ENCODE measurements at regions not wholly inside any gene's neighbourhood (a gene's known extent, or its start where the extent isn't known, plus 50 kb on each side); places are given as distances from the start of the nearest gene placed in this dataset.

- TF ChIP-seq NUFIP1 (IDR thresholded peaks at IDR 0.05; ENCODE audit: partially characterized antibody) (no peak), PRDM10 (IDR thresholded peaks at IDR 0.05; ENCODE audit: partially characterized antibody) (no peak)
- TF ChIP-seq, protein P1, sequence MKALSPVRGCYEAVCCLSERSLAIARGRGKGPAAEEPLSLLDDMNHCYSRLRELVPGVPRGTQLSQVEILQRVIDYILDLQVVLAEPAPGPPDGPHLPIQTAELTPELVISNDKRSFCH (CRISPR knock-in tag; IDR thresholded peaks at IDR 0.05), result no peak
- TF ChIP-seq, protein P1 (tag; IDR thresholded peaks at IDR 0.05), result no peak
Measured at GRCh38 chr11:8758619-8759169, 76.1 kb downstream of the RPL27A start (continued).

DNA sequence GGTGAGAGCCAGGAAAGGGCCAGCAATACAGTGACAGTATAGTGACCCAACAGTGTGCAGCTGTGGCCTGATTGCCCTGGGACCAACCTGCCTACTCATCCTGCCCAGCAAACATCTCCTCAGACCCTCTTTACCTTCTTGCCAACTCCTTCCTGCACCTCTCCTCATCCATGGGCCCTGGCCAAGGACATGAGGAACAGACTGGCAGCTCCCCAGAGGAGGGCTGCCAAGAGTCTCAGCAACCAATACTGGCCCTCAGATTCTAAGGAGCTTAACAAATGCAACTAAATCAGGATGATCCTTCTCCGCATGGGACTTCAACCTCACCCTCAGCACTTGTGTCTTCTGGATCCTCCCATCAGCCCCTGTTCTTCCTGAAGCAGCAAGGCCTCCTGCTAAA is 77.0 kb downstream of the RPL27A start:
- H3K9me1 ChIP-seq (ENCODE audit: control insufficient read depth, insufficient read depth, low read length), result no peaks in the 10 kb centered on the region
- WGBS (ENCODE audit: insufficient coverage, low coverage, missing lambda C conversion rate), result 0% methylated on average over 1 of the region's 1 CpG
- no peak overlapping the region for H3K4me3 ChIP-seq
- DNase-seq (ENCODE audit: extremely low read depth in 1 of 4, low spot score in 3 of 4) (no peak), ATAC-seq (no peak), FAIRE-seq (no peak)
- BruUV-seq (replicated peaks), result no TSS peak
- no peaks in the 10 kb centered on the region for H3K4me1 ChIP-seq (replicated peaks in 1 of 2; ENCODE audit: control insufficient read depth in 2 of 2, insufficient read depth in 2 of 2, low read length in 2 of 2)
- in situ Hi-C loops (cut with MboI), result no loop called here
- no peak overlapping the region for H3K4me2 ChIP-seq (ENCODE audit: insufficient read depth, low read length)
- no peak overlapping the region for H3K9ac ChIP-seq (ENCODE audit: insufficient read depth in 1 of 2, low read depth in 2 of 2, low read length in 2 of 2)
- no peaks in the 10 kb centered on the region for H3K36me3 ChIP-seq (ENCODE audit: control insufficient read depth, insufficient read depth, low read length)
- CTCF ChIA-PET (ENCODE audit: low intra/inter-chr PET ratio), result no interaction called here
- H3K9me3 ChIP-seq (replicated peaks; ENCODE audit: control insufficient read depth, insufficient read depth, low read depth, low read length), result no peaks in the 10 kb centered on the region
- no peaks in the 10 kb centered on the region for H4K20me1 ChIP-seq (replicated peaks; ENCODE audit: control insufficient read depth, insufficient read depth, low read length)
- H3K27me3 ChIP-seq (ENCODE audit: control insufficient read depth in 2 of 2, insufficient read depth in 2 of 2, low read length in 2 of 2), result peaks cover 42% of the 10 kb centered on the region in 2 experiments
- H2AFZ ChIP-seq (ENCODE audit: low read depth, low read length), result no peak overlapping the region
- H3K27ac ChIP-seq (ENCODE audit: extremely low read depth, low read depth, low read length), result no peak overlapping the region
- POLR2A ChIA-PET, result interaction anchor here (0.6 kb wide), 1 partner anchor 9 kb away, joined by 3 read pairs; no protein-coding TSS in a partner anchor
- intact Hi-C loops (cut with micrococcal nuclease), result no loop called here
- no peaks in the 10 kb centered on the region for H3K79me2 ChIP-seq (ENCODE audit: control insufficient read depth, insufficient read depth, low read length)
- TF ChIP-seq RBM34 (IDR thresholded peaks at IDR 0.05; ENCODE audit: borderline replicate concordance, insufficient read depth, low read length) (no peak), FOSL1 (tag; conservative IDR thresholded peaks at IDR 0.05) (no peak), POLR2H (tag; IDR thresholded peaks at IDR 0.05; ENCODE audit: low read depth) (no peak), DEAF1 (CRISPR knock-in tag; IDR thresholded peaks at IDR 0.05) (no peak), BRD9 (IDR thresholded peaks at IDR 0.05; ENCODE audit: low read depth, partially characterized antibody) (no peak), RBFOX2 (IDR thresholded peaks at IDR 0.05; ENCODE audit: low read depth, low read length) (no peak), TOE1 (IDR thresholded peaks at IDR 0.05; ENCODE audit: borderline replicate concordance) (no peak), TOE1 (CRISPR knock-in tag; IDR thresholded peaks at IDR 0.05; ENCODE audit: borderline replicate concordance, low read depth) (no peak), BHLHE40 (IDR thresholded peaks at IDR 0.05; ENCODE audit: low read length) (no peak), NFRKB (IDR thresholded peaks at IDR 0.05; ENCODE audit: low read depth) (no peak), ZNF280A (IDR thresholded peaks at IDR 0.05; ENCODE audit: low read depth, partially characterized antibody) (no peak)

All from K562 (cell line).